Calu3 (cell line): ENCODE measurements at regions not wholly inside any gene's neighbourhood (a gene's known extent, or its start where the extent isn't known, plus 50 kb on each side); places are given as distances from the start of the nearest gene placed in this dataset.

Experiments used
- BruUV-seq: library from RNA; stranded (reverse); fragments of 400-500 nt; replicated peaks from 2 replicates; lab custom pipeline; 2021; lab: Mats Ljungman, UMichigan
- CTCF ChIA-PET: fragments of 300-600 bp; sonication (Branson Sonifier 250); formaldehyde crosslinking; loops from one replicate; lab custom pipeline; 2022; ENCODE audit warnings: antibody characterized with exemption; lab: Charles Lee
- DNase-seq: peaks from one replicate; pipeline ENCODE4 v3.0.0; 2022
- H3K27ac Mint-ChIP-seq: one replicate; pipeline ENCODE4 v1.8.0; 2022; ENCODE audit warnings: mixed read lengths; ENCODE audit not compliant: unreplicated experiment
- H3K27me3 Mint-ChIP-seq: one replicate; pipeline ENCODE4 v1.8.0; 2022; ENCODE audit warnings: mixed read lengths; ENCODE audit not compliant: unreplicated experiment
- H3K36me3 Mint-ChIP-seq: one replicate; pipeline ENCODE4 v1.8.0; 2022; ENCODE audit warnings: mild to moderate bottlenecking, moderate library complexity, mixed read lengths; ENCODE audit not compliant: insufficient read depth, unreplicated experiment
- H3K4me1 Mint-ChIP-seq: one replicate; pipeline ENCODE4 v1.8.0; 2022; ENCODE audit warnings: mild to moderate bottlenecking, low read depth, mixed read lengths; ENCODE audit not compliant: unreplicated experiment
- H3K4me3 Mint-ChIP-seq: one replicate; pipeline ENCODE4 v1.8.0; 2022; ENCODE audit warnings: mild to moderate bottlenecking, low read depth, moderate library complexity, mixed read lengths; ENCODE audit not compliant: unreplicated experiment
- H3K9me3 Mint-ChIP-seq: one replicate; pipeline ENCODE4 v1.8.0; 2022; ENCODE audit warnings: low read depth, mixed read lengths; ENCODE audit not compliant: unreplicated experiment
- CTCF ChIP-seq: fragments of 200-600 bp; IDR thresholded peaks from one replicate; pipeline ENCODE4 v1.8.0; 2022; ENCODE audit warnings: antibody characterized with exemption; ENCODE audit not compliant: unreplicated experiment
- intact Hi-C: fragments of 100-400 bp; cut with micrococcal nuclease; formaldehyde crosslinking; loops from one replicate; pipeline ENCODE4 v1.10.0; 2022; ENCODE audit not compliant: unreplicated experiment

- Mint-ChIP-seq H3K36me3 (no peaks in the 10 kb centered on the region), H3K4me3 (no peak overlapping the region), H3K9me3 (peaks cover 3% of the 10 kb centered on the region), H3K27me3 (peaks cover 60% of the 10 kb centered on the region), H3K27ac (no peak overlapping the region), H3K4me1 (no peaks in the 10 kb centered on the region)
- CTCF ChIA-PET = no interaction called here
- no peak for TF ChIP-seq CTCF
- DNase-seq = no peak
- no TSS peak for BruUV-seq
- intact Hi-C loops = no loop called here
Measured at GRCh38 chr22:27588915-27589314, 212.6 kb downstream of the MN1 start.

- TF ChIP-seq CTCF = no peak
- Mint-ChIP-seq H3K27me3 (peaks cover 40% of the 10 kb centered on the region), H3K27ac (no peak overlapping the region), H3K4me3 (no peak overlapping the region), H3K36me3 (no peaks in the 10 kb centered on the region), H3K9me3 (peaks cover 3% of the 10 kb centered on the region), H3K4me1 (no peaks in the 10 kb centered on the region)
- BruUV-seq = no TSS peak
- DNase-seq = no peak
- intact Hi-C loops = no loop called here
- CTCF ChIA-PET = interaction anchor here (0.7 kb wide), 1 partner anchor 1401 kb away, joined by 3 read pairs; no protein-coding TSS in a partner anchor
Measured at GRCh38 chr22:27591060-27591459, 210.5 kb downstream of the MN1 start.

DNA sequence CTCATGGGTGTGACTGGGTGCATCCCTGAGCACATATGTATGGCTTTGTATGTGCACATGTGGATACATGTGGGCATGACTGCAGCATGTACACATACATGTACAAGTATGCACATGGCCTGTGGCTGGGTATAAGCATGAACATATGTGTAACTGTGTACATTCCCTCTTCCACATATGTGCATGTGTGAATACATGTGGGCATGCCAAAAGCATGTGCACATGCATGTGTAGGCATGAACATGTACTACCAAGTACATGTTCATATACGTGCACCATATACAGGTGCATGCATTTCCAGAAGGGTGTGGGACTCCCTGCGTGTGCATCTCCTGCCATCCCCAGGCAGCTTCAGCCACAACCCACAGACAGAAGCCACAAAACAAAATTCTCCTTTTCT is 208.2 kb downstream of the MN1 start:
- BruUV-seq = no TSS peak
- H3K36me3 Mint-ChIP-seq = no peaks in the 10 kb centered on the region
- H3K9me3 Mint-ChIP-seq = peaks cover 3% of the 10 kb centered on the region
- DNase-seq = no peak
- H3K4me1 Mint-ChIP-seq = no peaks in the 10 kb centered on the region
- CTCF ChIA-PET = no interaction called here
- H3K27ac Mint-ChIP-seq = no peak overlapping the region
- TF ChIP-seq CTCF = no peak
- H3K27me3 Mint-ChIP-seq = peaks cover 22% of the 10 kb centered on the region
- no peak overlapping the region for H3K4me3 Mint-ChIP-seq
- intact Hi-C loops = no loop called here

- Mint-ChIP-seq H3K36me3 (no peaks in the 10 kb centered on the region), H3K27me3 (peaks cover 16% of the 10 kb centered on the region), H3K4me1 (no peaks in the 10 kb centered on the region), H3K4me3 (no peak overlapping the region), H3K9me3 (peaks cover 2% of the 10 kb centered on the region), H3K27ac (no peak overlapping the region)
- DNase-seq = no peak
- BruUV-seq = no TSS peak
- CTCF ChIA-PET = no interaction called here
- intact Hi-C loops = no loop called here
- no peak for TF ChIP-seq CTCF
Measured at GRCh38 chr22:27594020-27594419, 207.5 kb downstream of the MN1 start.
